H9 (cell line): ENCODE measurements at regions not wholly inside any gene's neighbourhood (a gene's known extent, or its start where the extent isn't known, plus 50 kb on each side); places are given as distances from the start of the nearest gene placed in this dataset.

Source experiments
- DNase-seq: peaks from one replicate; pipeline ENCODE4 v3.0.0-alpha.2; 2017
- H2AFZ ChIP-seq: one replicate; pipeline ENCODE4 v1.6.1; 2013; ENCODE audit warnings: mild to moderate bottlenecking, low read length, control low read depth, moderate library complexity
- H2AK5ac ChIP-seq: 2 replicates; pipeline ENCODE4 v1.6.1; 2013; ENCODE audit warnings: low read length, control low read depth, mixed read lengths; ENCODE audit not compliant: insufficient read length
- H2BK120ac ChIP-seq: one replicate; pipeline ENCODE4 v1.6.1; 2013; ENCODE audit warnings: low read depth, mild to moderate bottlenecking, low read length, control low read depth, inconsistent platforms; ENCODE audit not compliant: poor library complexity, severe bottlenecking
- H2BK12ac ChIP-seq: 2 replicates; pipeline ENCODE4 v1.6.1; 2013; ENCODE audit warnings: low read length, control low read depth, mixed read lengths, low read depth; ENCODE audit not compliant: insufficient read length
- H2BK15ac ChIP-seq: 2 replicates; pipeline ENCODE4 v1.6.1; 2013; ENCODE audit warnings: low read depth, low read length, control low read depth
- H2BK20ac ChIP-seq: one replicate; pipeline ENCODE4 v1.6.1; 2013; ENCODE audit warnings: low read depth, mild to moderate bottlenecking, low read length, control low read depth, inconsistent platforms; ENCODE audit not compliant: poor library complexity, severe bottlenecking
- H2BK5ac ChIP-seq: 2 replicates; pipeline ENCODE4 v1.6.1; 2013; ENCODE audit warnings: low read length, control low read depth, mixed read lengths; ENCODE audit not compliant: insufficient read length
- H3K14ac ChIP-seq: 2 replicates; pipeline ENCODE4 v1.6.1; 2013; ENCODE audit warnings: low read length, control low read depth; ENCODE audit not compliant: insufficient read depth
- H3K18ac ChIP-seq: 2 replicates; pipeline ENCODE4 v1.6.1; 2013; ENCODE audit warnings: low read depth, mild to moderate bottlenecking, mixed read lengths, low read length, control low read depth; ENCODE audit not compliant: insufficient read length
- H3K23ac ChIP-seq: 2 replicates; pipeline ENCODE4 v1.6.1; 2013; ENCODE audit warnings: low read length, control low read depth, mixed read lengths, low read depth; ENCODE audit not compliant: insufficient read length
- H3K23me2 ChIP-seq: 2 replicates; pipeline ENCODE4 v1.6.1; 2013; ENCODE audit warnings: low read depth, mild to moderate bottlenecking, mixed read lengths, low read length, control low read depth; ENCODE audit not compliant: insufficient read length, poor library complexity, severe bottlenecking
- H3K27ac ChIP-seq: 2 replicates; pipeline ENCODE4 v1.5.1; 2013; ENCODE audit warnings: low read length, control low read depth, mixed read lengths, low read depth; ENCODE audit not compliant: insufficient read length
- H3K27me3 ChIP-seq: 2 replicates; pipeline ENCODE4 v1.6.1; 2013; ENCODE audit warnings: low read length, control low read depth, inconsistent platforms; ENCODE audit not compliant: insufficient read depth
- H3K4ac ChIP-seq: 2 replicates; pipeline ENCODE4 v1.6.1; 2013; ENCODE audit warnings: low read depth, mild to moderate bottlenecking, control low read depth, inconsistent platforms, low read length, moderate library complexity
- H3K4me1 ChIP-seq: 2 replicates; pipeline ENCODE4 v1.6.1; 2013; ENCODE audit warnings: low read length, control low read depth, inconsistent platforms; ENCODE audit not compliant: insufficient read depth
- H3K4me2 ChIP-seq: 2 replicates; pipeline ENCODE4 v1.6.1; 2013; ENCODE audit warnings: low read length, control low read depth, mixed read lengths; ENCODE audit not compliant: insufficient read length, insufficient read depth
- H3K56ac ChIP-seq: 2 replicates; pipeline ENCODE4 v1.6.1; 2013; ENCODE audit warnings: low read depth, mild to moderate bottlenecking, mixed read lengths, low read length, control low read depth; ENCODE audit not compliant: insufficient read length
- H3K79me1 ChIP-seq: 2 replicates; pipeline ENCODE4 v1.6.1; 2013; ENCODE audit warnings: low read depth, mild to moderate bottlenecking, moderate library complexity, low read length, control low read depth, inconsistent platforms; ENCODE audit not compliant: insufficient read depth, poor library complexity, severe bottlenecking
- H3K79me2 ChIP-seq: 2 replicates; pipeline ENCODE4 v1.6.1; 2013; ENCODE audit warnings: low read length, control low read depth, inconsistent platforms; ENCODE audit not compliant: insufficient read depth
- H3K9ac ChIP-seq: 2 replicates; pipeline ENCODE4 v1.6.1; 2013; ENCODE audit warnings: low read length, control low read depth, mixed read lengths; ENCODE audit not compliant: insufficient read length; ENCODE audit errors: extremely low read depth
- H3K9me3 ChIP-seq: one replicate; pipeline ENCODE4 v1.6.1; 2013; ENCODE audit warnings: low read depth, low read length, inconsistent platforms; ENCODE audit not compliant: control insufficient read depth
- H3T11ph ChIP-seq: one replicate; pipeline ENCODE4 v1.6.1; 2013; ENCODE audit warnings: mild to moderate bottlenecking, low read length, control low read depth, inconsistent platforms
- H4K20me1 ChIP-seq: one replicate; pipeline ENCODE4 v1.6.1; 2013; ENCODE audit not compliant: control insufficient read depth, insufficient read length, insufficient read depth
- H4K5ac ChIP-seq: 2 replicates; pipeline ENCODE4 v1.6.1; 2013; ENCODE audit warnings: low read depth, mild to moderate bottlenecking, mixed read lengths, low read length, control low read depth; ENCODE audit not compliant: insufficient read length
- H4K8ac ChIP-seq: replicated peaks from 2 replicates; pipeline ENCODE4 v1.6.1; 2013; ENCODE audit warnings: low read length, control low read depth, mixed read lengths, low read depth; ENCODE audit not compliant: insufficient read length
- H4K91ac ChIP-seq: 2 replicates; pipeline ENCODE4 v1.6.1; 2013; ENCODE audit warnings: low read depth, mild to moderate bottlenecking, moderate library complexity, mixed read lengths, low read length, control low read depth; ENCODE audit not compliant: insufficient read length
- H3K27ac Mint-ChIP-seq, 3 experiments: 2 replicates in 2 of 3; 3 replicates in 1 of 3; pipeline ENCODE4 v1.8.0; 2020 to 2021; ENCODE audit warnings: mixed read lengths in 3 of 3, mild to moderate bottlenecking in 1 of 3, moderate library complexity in 1 of 3
- H3K27me3 Mint-ChIP-seq: 2 replicates; pipeline ENCODE4 v1.8.0; 2021; ENCODE audit warnings: low read depth, mild to moderate bottlenecking, moderate library complexity, mixed read lengths
- H3K36me3 Mint-ChIP-seq, 3 experiments: 2 replicates in 2 of 3; 3 replicates in 1 of 3; pipeline ENCODE4 v1.8.0; 2020 to 2021; ENCODE audit warnings: low read depth in 3 of 3, mixed read lengths in 3 of 3; ENCODE audit not compliant: insufficient read depth in 1 of 3
- H3K4me1 Mint-ChIP-seq, 2 experiments: 2 replicates each; pipeline ENCODE4 v1.8.0; 2020; ENCODE audit warnings: mixed read lengths in 2 of 2
- H3K4me3 Mint-ChIP-seq, 2 experiments: 2 replicates in 1 of 2; 3 replicates in 1 of 2; pipeline ENCODE4 v1.8.0; 2020 to 2021; ENCODE audit warnings: mild to moderate bottlenecking in 2 of 2, mixed read lengths in 2 of 2, moderate library complexity in 1 of 2
- H3K9me3 Mint-ChIP-seq, 2 experiments: 2 replicates in 1 of 2; 3 replicates in 1 of 2; pipeline ENCODE4 v1.8.0; 2020; ENCODE audit warnings: mild to moderate bottlenecking in 2 of 2, mixed read lengths in 2 of 2, moderate library complexity in 1 of 2
- CTCF ChIP-seq: fragments of 200-600 bp; sonication (generic); conservative IDR thresholded peaks from 3 replicates; pipeline ENCODE4 v1.8.0; 2021; ENCODE audit warnings: antibody characterized with exemption, mild to moderate bottlenecking
- WGBS: extraction: QIAGEN DNeasy Blood & Tissue Kit; methylation state at CpG from one replicate; pipeline ENCODE4 v1.1.7; 2013; ENCODE audit warnings: missing lambda C conversion rate, low lambda C conversion rate, mixed read lengths; ENCODE audit not compliant: insufficient read length; ENCODE audit errors: extremely low coverage; 5-methylcytosine and 5-hydroxymethylcytosine counted together

- Histone ChIP-seq H3K14ac (no peak overlapping the region), H2BK5ac (no peak overlapping the region), H3K56ac (no peak overlapping the region), H3T11ph (no peak overlapping the region), H2AK5ac (no peak overlapping the region), H3K79me2 (no peaks in the 10 kb centered on the region), H2BK20ac (no peak overlapping the region), H3K18ac (no peak overlapping the region), H2BK12ac (no peak overlapping the region), H3K4me1 (peaks cover 3% of the 10 kb centered on the region; the same call in 1 of the 2 replicates), H3K4ac (no peak overlapping the region), H3K27me3 (no peaks in the 10 kb centered on the region), H3K23me2 (no peaks in the 10 kb centered on the region), H2BK15ac (no peak overlapping the region), H3K9me3 (no peaks in the 10 kb centered on the region), H3K27ac (no peak overlapping the region), H2BK120ac (no peak overlapping the region), H3K9ac (no peak overlapping the region), H3K79me1 (no peaks in the 10 kb centered on the region), H4K5ac (no peak overlapping the region), H4K20me1 (no peaks in the 10 kb centered on the region), H3K23ac (no peak overlapping the region), H3K4me2 (no peak overlapping the region), H4K8ac (no peak overlapping the region), H4K91ac (no peak overlapping the region), H2AFZ (no peak overlapping the region)
- no peak overlapping the region for H3K4me3 Mint-ChIP-seq
- WGBS: no CpG with 5 or more reads among the region's 5 CpGs
- no peaks in the 10 kb centered on the region for H3K27me3 Mint-ChIP-seq
- no peak overlapping the region for H3K27ac Mint-ChIP-seq
- no peak for TF ChIP-seq CTCF
- peaks cover 0 to 5% of the 10 kb centered on the region in 2 experiments; a peak in 2 of 5 replicates for H3K9me3 Mint-ChIP-seq
- H3K36me3 Mint-ChIP-seq: peaks cover 0 to 4% (median 0%) of the 10 kb centered on the region in 3 experiments; a peak in 2 of 7 replicates
- H3K4me1 Mint-ChIP-seq: peaks cover 25 to 35% of the 10 kb centered on the region in 2 experiments
- DNase-seq: no peak
These were observed 90.1 kb upstream of the L3MBTL4 start for GRCh38 chr18:6504605-6505497.
